ENCODE measurements at regions not wholly inside any gene's neighbourhood (a gene's known extent, or its start where the extent isn't known, plus 50 kb on each side); places are given as distances from the start of the nearest gene placed in this dataset.

DNA sequence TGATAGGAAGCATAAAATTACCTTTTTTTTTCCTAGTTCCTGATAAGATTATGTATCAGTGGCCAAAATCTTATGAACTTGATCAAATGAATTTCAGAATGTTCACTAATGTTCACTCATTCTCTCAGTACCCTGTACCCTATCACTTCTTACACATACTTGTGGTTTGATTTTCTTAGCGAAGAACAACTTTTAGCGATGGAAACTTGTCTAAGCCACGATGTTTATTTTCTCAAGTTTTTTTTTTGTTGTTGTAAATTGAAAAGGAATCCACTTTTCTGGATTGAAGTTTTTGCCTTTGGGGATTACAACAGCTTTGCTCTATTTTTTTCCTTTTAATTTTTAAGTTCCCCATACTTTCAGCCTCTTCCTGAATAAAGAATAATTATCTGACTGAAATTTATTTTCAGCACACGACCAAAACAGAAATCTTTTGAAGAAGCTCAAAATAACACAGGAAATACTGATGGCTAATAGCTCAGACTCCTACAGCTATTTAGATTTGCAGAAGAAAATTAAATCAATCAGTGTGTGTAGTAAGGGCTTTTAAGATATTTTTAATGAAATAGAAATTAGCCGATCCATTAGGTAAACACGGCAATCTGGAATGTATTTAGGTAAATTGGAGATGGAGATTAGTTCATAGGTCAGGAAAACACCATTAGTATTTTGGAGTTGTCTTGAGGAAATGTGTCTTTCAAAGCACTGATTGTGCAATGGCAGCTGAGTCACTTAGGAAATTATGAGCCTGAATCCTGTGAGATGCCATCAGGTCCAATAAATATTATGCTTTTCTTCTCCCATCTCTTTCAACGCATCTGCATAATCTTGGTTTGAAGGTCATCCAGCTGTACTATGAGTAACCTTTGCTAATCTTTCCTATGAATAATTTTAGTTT is 217.5 kb downstream of the GJA1 start:
- TF ChIP-seq, protein P1, sequence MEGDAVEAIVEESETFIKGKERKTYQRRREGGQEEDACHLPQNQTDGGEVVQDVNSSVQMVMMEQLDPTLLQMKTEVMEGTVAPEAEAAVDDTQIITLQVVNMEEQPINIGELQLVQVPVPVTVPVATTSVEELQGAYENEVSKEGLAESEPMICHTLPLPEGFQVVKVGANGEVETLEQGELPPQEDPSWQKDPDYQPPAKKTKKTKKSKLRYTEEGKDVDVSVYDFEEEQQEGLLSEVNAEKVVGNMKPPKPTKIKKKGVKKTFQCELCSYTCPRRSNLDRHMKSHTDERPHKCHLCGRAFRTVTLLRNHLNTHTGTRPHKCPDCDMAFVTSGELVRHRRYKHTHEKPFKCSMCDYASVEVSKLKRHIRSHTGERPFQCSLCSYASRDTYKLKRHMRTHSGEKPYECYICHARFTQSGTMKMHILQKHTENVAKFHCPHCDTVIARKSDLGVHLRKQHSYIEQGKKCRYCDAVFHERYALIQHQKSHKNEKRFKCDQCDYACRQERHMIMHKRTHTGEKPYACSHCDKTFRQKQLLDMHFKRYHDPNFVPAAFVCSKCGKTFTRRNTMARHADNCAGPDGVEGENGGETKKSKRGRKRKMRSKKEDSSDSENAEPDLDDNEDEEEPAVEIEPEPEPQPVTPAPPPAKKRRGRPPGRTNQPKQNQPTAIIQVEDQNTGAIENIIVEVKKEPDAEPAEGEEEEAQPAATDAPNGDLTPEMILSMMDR (conservative IDR thresholded peaks at IDR 0.05; ENCODE audit: low read depth, low read length) = no peak
- no peak for TF ChIP-seq EZH2 (IDR thresholded peaks at IDR 0.05; ENCODE audit: low read length, unreplicated experiment)
- no peak for TF ChIP-seq EZH2phosphoT487 (IDR thresholded peaks at IDR 0.05; ENCODE audit: borderline replicate concordance, low read length)

Data from PC-3 (cell line).